AG04449 (cell line): ENCODE measurements at regions not wholly inside any gene's neighbourhood (a gene's known extent, or its start where the extent isn't known, plus 50 kb on each side); places are given as distances from the start of the nearest gene placed in this dataset.

Experiments
- CTCF ChIA-PET: fragments of 350-600 bp; formaldehyde crosslinking; extraction: SDS; loops from one replicate; lab custom pipeline; 2021; ENCODE audit warnings: antibody characterized with exemption; lab: Yijun Ruan, JAX
- POLR2A ChIA-PET: fragments of 400-600, 350-600 bp; formaldehyde crosslinking; extraction: SDS; loops from one replicate; lab custom pipeline; 2020; ENCODE audit warnings: antibody characterized with exemption, inconsistent platforms; lab: Yijun Ruan, JAX
- DNase-seq: peaks from one replicate; pipeline ENCODE4 v3.0.0-alpha.2; 2010; ENCODE audit warnings: low read depth, low spot score
- H3K4me3 ChIP-seq: 2 replicates; pipeline ENCODE4 v1.5.1; 2011; ENCODE audit warnings: low read depth, mild to moderate bottlenecking, control low read depth, low read length
- CTCF ChIP-seq: IDR thresholded peaks from one replicate; pipeline ENCODE4 v1.5.1; 2011; ENCODE audit warnings: mild to moderate bottlenecking, moderate library complexity, low read length, control low read depth, inconsistent platforms; ENCODE audit not compliant: insufficient read depth; ENCODE audit errors: missing control alignments

GRCh38 chr2:15687720-15688119, 96.1 kb downstream of the DDX1 start:
- H3K4me3 ChIP-seq, result no peak overlapping the region
- CTCF ChIA-PET, result no interaction called here
- no peak for DNase-seq
- no peak for TF ChIP-seq CTCF
- POLR2A ChIA-PET, result no interaction called here

- POLR2A ChIA-PET, result no interaction called here
- CTCF ChIA-PET, result no interaction called here
- TF ChIP-seq CTCF, result no peak
Measured at GRCh38 chr2:15688924-15689568, 97.4 kb downstream of the DDX1 start.

GRCh38 chr2:15689654-15690053, 98.0 kb downstream of the DDX1 start:
- no peak overlapping the region for H3K4me3 ChIP-seq
- TF ChIP-seq CTCF, result no peak
- POLR2A ChIA-PET, result no interaction called here
- CTCF ChIA-PET, result no interaction called here
- DNase-seq, result no peak

More at GRCh38 chr2:15688924-15689568, 97.4 kb downstream of the DDX1 start:
- no peak for DNase-seq
- no peak overlapping the region for H3K4me3 ChIP-seq

- CTCF ChIA-PET, result no interaction called here
Measured at GRCh38 chr2:15691586-15692310, 100.1 kb downstream of the DDX1 start.

GRCh38 chr2:15692551-15693377, 101.1 kb downstream of the DDX1 start:
- DNase-seq, result no peak
- POLR2A ChIA-PET, result no interaction called here
- CTCF ChIA-PET, result no interaction called here
- H3K4me3 ChIP-seq, result no peak overlapping the region
- TF ChIP-seq CTCF, result no peak

More at GRCh38 chr2:15691586-15692310, 100.1 kb downstream of the DDX1 start:
- DNase-seq, result no peak
- H3K4me3 ChIP-seq, result no peak overlapping the region
- TF ChIP-seq CTCF, result no peak
- POLR2A ChIA-PET, result no interaction called here

- no peak for TF ChIP-seq CTCF
- CTCF ChIA-PET, result no interaction called here
- H3K4me3 ChIP-seq, result no peak overlapping the region
- DNase-seq, result no peak
- POLR2A ChIA-PET, result no interaction called here
Measured at GRCh38 chr2:15693382-15693781, 101.7 kb downstream of the DDX1 start.
